ENCODE measurements at regions not wholly inside any gene's neighbourhood (a gene's known extent, or its start where the extent isn't known, plus 50 kb on each side); places are given as distances from the start of the nearest gene placed in this dataset.

DNA sequence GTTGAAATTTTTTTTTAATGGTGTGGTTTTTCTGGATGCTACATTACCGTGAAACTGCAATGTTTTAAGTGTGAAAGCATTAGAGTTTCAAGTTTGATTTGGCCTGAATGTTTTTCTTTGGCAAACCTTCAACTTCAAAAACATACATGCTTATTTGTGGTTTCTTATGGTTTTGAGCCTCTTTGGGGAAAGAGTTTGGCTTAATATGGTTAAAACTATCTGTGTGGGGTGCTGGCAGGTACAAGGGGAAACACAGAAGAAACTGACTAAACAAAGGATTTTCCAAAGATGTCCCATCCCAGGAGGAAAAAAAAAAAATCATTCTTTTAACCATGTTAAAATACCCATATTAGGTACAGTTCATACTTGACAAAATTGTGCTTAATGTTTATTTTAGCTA lies 121.1 kb downstream of the HGF start:
- peak; percentile 89 for DNase-seq

- peak; percentile 66 for DNase-seq
These were observed 124.4 kb downstream of the HGF start for GRCh38 chr7:81645435-81645834.

- no peak for DNase-seq
These were observed 128.0 kb downstream of the HGF start for GRCh38 chr7:81641873-81642272.

GRCh38 chr7:81638198-81638597 lies 131.6 kb downstream of the HGF start:
- DNase-seq: peak; percentile 95

- DNase-seq: no peak
These were observed 132.3 kb downstream of the HGF start for GRCh38 chr7:81637534-81637933.

- DNase-seq: no peak
These were observed 137.4 kb downstream of the HGF start for GRCh38 chr7:81632418-81632817.

- no peak for DNase-seq
These were observed 139.2 kb downstream of the HGF start for GRCh38 chr7:81630600-81630999.

DNA sequence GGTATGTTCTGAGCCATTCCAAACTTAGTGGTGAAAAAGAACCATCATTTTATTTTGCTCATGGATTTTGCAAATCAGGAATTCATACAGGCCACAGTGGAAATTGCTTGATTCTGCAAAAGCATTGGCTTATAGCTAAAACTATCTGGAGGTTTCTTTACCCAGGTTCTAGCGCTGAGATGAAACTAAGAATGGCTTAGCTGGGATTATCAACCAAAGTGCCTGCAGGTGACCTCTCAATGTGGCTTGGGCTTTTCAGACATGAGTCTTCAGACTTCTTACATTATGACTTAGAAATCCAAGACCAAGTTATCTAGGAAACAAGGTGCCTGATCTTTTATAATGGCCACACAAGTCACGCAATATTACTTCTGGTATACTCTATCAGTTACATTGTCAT lies 140.1 kb downstream of the HGF start:
- DNase-seq: no peak

DNA sequence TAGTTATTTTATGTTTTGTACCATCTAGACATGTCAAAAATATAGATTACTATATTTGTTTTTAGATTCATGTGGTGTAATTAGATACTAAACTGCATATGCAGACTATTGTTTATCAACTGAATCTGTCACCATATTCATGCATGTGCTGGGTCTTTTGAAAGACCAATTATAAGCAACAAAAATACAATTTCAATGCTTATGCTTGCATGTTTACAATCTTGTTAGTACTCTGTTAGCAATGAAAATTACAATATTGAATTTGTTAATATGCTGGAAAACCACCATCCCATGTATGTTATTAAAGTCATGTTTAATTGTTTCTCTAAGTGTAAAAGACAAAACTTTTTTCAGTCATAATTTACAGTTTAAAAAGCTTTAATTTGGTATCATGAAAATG lies 140.9 kb downstream of the HGF start:
- DNase-seq: no peak

GRCh38 chr7:81627536-81628287 lies 142.1 kb downstream of the HGF start:
- peak; percentile 55 for DNase-seq

GRCh38 chr7:81626008-81626407 lies 143.8 kb downstream of the HGF start:
- DNase-seq: no peak

DNA sequence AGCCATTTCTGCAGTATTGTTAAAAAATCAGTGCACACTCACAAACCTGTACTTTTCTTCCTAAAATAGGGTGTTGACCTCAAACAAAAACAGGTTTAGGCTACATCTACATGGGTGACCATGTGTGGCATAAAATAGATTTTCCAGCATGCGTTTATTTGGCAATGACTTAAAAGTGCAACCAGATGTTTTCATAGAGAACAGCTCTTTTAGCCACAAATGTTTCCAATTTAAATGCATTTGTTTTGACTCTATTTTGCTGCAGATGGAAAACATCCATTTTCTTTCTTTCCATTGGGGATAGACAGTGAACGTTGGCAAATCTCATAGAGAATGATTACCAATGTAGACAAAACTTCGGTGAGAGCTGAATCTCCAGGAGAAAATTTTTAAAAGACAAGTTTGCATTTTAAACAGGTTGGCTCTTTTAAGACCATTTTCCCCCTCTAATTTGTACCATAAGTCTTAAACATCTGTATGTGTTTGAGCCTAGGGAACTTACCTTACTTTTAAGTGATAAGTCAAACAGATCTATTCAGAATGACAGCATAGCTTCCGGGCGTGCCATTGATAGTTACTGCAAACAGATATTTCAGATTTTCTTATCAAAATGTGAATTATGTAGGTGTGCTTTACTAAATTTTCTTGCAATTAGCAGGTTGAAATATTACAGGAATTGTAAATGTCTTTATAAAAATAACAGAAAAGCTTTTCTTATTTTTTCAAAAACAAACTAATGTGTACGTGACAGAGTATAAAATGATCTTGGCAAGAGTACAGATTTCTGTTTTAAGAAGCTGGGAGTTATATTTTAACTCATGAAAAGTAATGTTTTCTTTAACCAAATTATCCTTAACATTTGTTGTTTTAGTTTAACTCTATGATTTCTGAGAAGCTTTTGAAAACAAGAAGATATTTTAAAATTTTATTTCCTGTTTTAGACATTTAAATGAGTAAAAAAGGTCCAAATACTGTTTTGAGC lies 144.9 kb downstream of the HGF start:
- DNase-seq: peak; percentile 54

- DNase-seq: peak; percentile 62
These were observed 145.7 kb downstream of the HGF start for GRCh38 chr7:81624021-81624592.

GRCh38 chr7:81623251-81623855 lies 146.5 kb downstream of the HGF start:
- no peak for DNase-seq

- no peak for DNase-seq
These were observed 148.0 kb downstream of the HGF start for GRCh38 chr7:81621893-81622292.

DNA sequence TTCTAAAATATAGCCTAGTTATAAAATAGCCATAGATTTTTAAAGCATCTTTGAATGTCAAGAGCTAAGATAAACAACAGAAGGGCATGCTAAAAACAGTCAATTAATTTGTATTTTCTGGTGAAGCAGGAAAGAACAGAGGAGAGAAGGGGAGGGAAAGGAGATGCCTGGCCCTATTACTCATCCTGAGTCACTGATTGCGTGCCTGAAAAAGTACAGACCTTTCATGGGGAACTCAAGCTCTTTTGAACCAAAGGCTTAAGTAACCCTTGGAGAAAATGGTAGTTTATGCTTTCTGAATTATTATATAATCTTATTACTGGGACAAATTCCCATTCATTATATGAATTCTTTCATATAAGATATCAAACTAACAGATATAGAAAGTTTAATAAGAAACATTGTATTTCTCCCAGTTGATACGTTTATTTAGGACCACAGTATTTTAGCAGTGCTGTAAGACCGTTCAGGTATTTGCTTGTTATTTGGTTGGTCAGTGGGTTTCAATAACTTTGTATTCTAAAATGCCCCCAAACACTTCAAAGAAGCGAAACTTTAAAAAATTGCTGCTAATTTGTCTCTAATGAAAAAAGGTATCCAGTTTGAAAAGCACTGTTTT lies 151.3 kb downstream of the HGF start:
- peak; percentile 90 for DNase-seq

- DNase-seq: peak; percentile 70
These were observed 152.9 kb downstream of the HGF start for GRCh38 chr7:81616951-81617350.

DNA sequence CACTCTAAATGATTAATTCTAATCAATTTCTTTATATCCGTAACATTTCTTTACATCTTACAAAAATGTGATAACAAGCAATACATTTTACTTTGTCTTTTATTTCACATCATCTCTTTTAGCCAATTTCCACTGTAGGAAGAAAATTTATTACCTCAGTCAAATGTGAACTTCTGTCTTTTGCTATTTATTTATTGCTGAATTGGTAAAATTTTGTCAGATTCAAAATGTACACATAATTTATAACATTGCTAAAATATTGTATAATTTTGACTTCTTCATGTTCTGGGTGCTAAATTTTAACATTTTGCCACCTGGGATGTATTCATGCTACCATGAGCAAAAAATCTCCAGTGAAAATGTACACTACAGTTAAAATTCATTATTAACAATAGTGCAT lies 158.0 kb downstream of the HGF start:
- DNase-seq: no peak

DNA sequence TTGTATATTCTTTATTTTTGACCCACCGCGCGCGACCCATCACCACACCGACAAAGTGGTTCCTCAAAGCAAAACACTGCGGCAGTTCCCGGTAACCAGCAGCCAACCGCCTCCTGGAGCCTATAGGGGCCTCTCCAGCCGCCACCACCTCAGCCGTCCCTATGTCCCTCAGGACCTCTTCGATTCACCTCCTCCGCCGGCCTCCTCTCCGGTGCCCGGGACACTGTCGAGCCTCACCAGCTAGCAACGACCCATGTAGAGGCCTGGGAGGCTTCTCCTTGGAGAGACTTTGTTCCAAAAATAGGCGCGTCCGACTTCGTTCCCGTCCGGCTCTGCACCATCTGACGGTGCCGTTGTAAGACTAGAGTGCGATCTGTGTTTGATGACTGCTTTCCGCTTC lies 158.8 kb downstream of the HGF start:
- DNase-seq: no peak

- no peak for DNase-seq
These were observed 161.0 kb downstream of the HGF start for GRCh38 chr7:81608748-81609382.

GRCh38 chr7:81607987-81608386 lies 161.9 kb downstream of the HGF start:
- DNase-seq: no peak
